Stimulated activated CD4-positive, alpha-beta T cell treated with anti-CD3 and anti-CD28 coated beads, Interleukin-4, amount 100 ng/mL, for 4 hours (primary cell): ENCODE measurements at regions not wholly inside any gene's neighbourhood (a gene's known extent, or its start where the extent isn't known, plus 50 kb on each side); places are given as distances from the start of the nearest gene placed in this dataset.

Experiments used
- DNase-seq, 2 experiments: peaks; one replicate each; pipeline ENCODE4 v3.0.0-alpha.2; 2020

DNA sequence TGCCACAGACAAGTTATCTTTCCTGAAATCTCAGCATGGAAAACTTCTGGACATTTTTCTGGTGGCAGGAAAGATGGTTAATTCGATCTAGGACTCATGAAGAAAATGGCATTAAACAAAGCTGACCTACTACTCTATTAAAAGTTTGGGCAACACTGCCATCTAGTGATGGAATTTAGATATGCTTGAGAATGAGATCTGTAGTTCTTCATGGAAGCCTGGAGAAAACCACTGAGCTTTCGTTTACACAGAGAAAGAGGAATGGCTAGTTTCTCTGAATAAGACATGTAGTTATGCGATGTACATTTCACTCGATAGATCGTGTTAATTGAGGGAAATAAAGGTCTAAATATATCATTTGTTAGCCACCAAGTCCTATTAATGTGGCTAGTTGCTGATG, 51.7 kb upstream of the CHRDL1 start:
- DNase-seq: no peak

- DNase-seq: no peak
Measured at GRCh38 chrX:110846071-110846470, 50.5 kb upstream of the CHRDL1 start.
